Activated naive CD4-positive, alpha-beta T cell treated with anti-CD3 and anti-CD28 coated beads, Interleukin-2, amount 50 U/mL, for 16 hours (primary cell): ENCODE measurements at regions not wholly inside any gene's neighbourhood (a gene's known extent, or its start where the extent isn't known, plus 50 kb on each side); places are given as distances from the start of the nearest gene placed in this dataset.
"Not testable (repeated sequence)": the region's sequence is repeated elsewhere in the genome, so short reads cannot be mapped to it uniquely, and the experiment has no call there.

ENCODE experiments used
- DNase-seq: peaks from one replicate; pipeline ENCODE4 v3.0.0-alpha.2; 2020

DNA sequence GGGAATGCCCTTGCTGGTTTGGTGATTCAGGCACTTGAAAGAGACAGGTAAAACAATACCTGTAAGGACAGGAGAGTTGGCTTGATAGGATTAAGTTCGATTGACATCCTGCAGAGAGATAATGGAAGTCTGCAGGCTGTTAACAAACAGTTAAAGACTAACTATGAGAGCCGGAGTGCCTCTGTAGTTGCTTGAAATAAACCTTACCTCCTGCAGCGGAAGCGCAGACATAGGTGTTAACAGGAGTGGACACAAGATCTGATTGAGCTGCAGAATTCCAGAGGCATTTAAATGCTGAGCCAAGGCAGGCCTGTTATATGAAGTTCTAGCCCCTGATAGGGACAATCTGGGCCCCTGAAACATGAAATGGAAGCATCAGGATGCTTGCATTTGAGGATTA, 416.7 kb upstream of the MAOA start:
- DNase-seq = no peak

DNA sequence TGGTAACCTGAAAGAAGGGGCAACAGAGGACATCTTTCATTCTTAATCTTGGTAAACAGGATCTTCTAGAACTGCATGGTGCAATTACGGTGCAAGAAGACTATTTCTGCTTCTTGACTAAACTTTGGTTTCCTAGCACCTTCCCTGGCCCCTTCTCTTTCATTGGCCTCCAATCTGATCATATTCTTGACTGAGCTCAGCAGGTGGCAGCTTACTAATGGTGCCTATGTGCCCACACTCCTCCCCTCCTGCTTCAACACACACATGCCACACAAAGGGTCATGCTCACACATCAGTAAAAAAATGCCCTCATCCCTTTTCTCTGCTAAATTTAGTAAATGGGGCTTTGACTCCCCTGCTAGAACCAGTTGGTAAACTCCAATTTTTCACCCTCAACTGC, 400.5 kb upstream of the MAOA start:
- no peak for DNase-seq

GRCh38 chrX:43266487-43266886, 389.6 kb upstream of the MAOA start:
- DNase-seq = no peak

GRCh38 chrX:43267652-43268051, 388.4 kb upstream of the MAOA start:
- DNase-seq = no peak

DNA sequence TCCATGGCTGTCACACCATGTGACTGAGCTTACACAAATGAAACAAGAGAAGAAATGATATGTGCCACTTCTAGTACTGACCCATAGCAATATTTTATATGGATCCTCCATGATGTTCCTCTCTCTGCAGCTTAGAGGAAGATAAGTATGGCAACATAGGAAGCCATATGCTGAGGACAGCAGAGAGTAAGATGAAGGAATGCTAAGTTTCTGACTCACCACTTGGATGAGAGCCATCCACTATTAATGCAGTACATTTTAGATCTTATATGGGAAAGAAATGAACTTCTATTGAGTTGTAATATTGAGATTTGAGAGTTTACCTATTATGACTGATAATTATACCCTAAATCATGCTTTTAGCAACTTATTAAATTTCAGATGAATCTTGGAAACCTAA, 386.9 kb upstream of the MAOA start:
- no peak for DNase-seq

DNA sequence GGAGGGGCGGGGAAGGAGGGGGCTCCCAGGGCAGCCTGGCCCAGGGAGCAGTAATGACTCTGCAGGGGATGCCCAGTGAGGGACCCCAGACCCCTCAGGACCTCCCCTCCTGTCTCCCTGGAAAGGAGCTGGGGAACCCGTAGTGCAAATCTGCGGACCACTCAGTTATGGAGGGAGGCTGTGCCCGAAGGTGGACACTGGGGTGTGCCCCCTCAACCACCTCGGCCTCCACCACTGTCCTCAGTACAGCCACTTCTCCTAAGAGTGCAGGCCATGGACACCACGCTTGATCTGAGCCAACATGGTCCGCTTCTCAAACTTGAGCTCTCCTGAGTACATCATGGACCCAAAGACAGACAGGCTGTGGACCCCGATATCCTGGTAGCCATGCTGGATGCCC, 378.2 kb upstream of the MAOA start:
- DNase-seq = no peak

GRCh38 chrX:43278440-43278839, 377.7 kb upstream of the MAOA start:
- DNase-seq = no peak

DNA sequence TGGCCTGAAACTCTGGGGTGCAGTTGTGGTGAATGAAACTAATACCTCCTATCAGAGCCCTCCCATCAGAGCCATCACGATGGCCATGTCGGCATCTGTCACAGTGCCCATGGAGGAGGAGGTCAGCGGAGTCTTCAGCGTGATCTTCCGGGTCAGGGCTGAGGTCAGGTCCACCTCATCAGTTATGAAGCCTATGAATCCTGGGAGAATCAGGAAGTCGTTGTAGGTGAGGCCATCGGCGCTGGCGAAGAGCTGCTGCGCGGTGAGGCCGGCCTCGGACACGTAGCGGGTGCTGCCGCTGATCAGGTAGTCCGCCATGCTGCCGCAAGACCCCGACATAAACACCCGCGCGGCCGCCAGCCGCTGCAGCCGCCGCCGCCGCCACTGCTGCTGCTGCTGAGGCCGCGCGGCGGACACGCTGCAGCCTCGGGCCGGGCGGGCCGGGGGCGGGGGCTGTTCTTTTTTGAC, 376.7 kb upstream of the MAOA start:
- no peak for DNase-seq

DNA sequence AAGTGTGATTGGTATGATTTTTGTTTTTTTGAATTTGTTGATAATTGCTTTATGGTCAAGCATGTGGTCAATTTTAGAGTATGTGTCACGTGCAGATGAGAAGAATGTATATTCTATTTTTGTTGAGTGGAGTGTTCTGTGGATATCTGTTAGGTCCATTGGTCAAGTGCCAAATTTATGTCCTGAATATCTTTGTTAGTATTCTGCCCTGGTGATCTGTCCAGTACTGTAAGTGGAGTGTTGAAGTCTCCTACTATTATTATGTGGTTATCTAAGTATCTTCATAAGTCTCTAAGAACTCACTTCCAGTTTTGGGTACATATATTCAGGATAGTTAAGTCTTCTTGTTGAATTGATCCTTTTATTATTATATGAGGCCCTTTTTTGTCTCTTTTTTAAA, 372.9 kb upstream of the MAOA start:
- no peak for DNase-seq

DNA sequence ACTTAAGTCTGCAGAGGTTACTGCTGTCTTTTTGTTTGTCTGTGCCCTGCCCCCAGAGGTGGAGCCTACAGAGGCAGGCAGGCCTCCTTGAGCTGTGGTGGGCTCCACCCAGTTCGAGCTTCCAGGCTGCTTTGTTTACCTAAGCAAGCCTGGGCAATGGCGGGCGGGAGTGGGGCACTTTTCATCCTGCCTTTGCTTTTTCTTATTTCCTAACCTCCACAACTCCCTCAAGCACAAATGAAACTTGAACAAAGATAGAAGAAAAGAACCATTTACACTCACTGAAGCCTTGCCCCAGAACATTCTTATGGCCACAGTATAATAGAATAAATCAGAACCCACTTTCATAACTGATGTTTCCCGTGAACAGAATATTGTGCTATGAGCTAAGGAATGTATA, 344.5 kb upstream of the MAOA start:
- not testable (repeated sequence) for DNase-seq

GRCh38 chrX:43313035-43313434, 343.1 kb upstream of the MAOA start:
- no peak for DNase-seq

- DNase-seq = no peak
These were observed 341.6 kb upstream of the MAOA start for GRCh38 chrX:43314525-43314924.

DNA sequence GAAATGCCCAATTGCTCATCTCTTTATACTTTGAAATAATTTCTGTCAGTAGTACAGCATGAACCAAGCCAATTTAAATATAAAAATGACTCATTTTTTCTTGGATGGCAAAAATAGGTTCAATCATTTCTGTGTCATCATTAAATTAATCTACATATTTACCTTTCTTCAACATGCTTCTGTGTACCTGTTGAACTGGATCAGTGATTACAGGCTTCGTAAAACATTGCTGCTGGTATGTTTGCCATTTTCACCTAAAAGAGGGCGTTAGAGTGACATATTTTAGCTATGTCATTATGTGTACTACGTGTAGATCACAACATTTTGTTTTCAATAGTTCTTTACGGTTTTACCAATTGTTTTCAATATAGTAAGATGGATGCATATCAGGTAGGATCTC, 340.5 kb upstream of the MAOA start:
- no peak for DNase-seq

DNA sequence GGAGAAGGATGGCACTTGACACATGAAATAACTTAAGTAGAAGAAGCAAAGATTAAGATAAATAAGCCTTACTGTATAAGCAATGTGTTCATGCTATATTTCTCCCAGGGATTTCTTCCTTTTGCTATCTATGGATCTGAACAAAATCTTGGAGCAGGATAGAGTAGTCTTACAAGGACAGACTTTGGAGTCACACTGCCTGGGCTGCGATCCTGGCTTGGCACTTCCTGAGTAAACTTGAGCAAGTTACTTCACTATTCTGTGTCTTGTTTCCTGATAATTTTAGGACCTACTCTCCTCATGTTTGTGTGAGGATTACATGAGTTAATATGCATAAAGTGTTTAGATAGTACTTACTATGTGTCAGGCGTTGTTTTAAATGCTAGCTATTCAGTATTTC, 340.0 kb upstream of the MAOA start:
- no peak for DNase-seq

- no peak for DNase-seq
These were observed 338.7 kb upstream of the MAOA start for GRCh38 chrX:43317378-43317777.

DNA sequence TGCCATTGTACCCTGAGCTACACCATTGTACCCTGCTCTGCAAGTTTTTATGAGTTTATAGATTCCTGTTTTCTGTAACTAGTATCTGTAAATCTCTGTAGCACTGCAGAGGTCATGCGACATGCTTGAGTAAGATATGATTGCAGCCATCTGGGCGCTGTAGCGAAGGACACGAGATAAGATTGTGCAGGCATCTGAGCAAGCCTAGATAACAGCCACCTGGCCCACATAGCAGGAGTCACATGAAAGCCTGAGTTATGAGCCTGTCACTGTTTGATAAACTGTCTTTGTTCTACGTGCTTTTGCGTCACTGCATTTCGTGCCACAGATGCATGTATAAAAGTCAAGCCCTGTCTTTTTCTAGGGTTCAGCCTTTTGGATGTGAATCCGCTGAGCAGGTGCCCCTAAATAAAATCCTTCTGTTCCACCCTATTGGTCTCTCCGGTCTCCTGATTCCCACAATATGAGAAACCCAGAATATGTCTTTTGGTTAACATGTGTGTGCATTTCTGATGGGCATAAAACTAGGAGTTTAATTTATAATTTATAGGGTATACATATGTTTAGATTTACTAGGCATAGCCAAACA, 327.6 kb upstream of the MAOA start:
- no peak for DNase-seq

GRCh38 chrX:43333543-43333942, 322.6 kb upstream of the MAOA start:
- no peak for DNase-seq

DNA sequence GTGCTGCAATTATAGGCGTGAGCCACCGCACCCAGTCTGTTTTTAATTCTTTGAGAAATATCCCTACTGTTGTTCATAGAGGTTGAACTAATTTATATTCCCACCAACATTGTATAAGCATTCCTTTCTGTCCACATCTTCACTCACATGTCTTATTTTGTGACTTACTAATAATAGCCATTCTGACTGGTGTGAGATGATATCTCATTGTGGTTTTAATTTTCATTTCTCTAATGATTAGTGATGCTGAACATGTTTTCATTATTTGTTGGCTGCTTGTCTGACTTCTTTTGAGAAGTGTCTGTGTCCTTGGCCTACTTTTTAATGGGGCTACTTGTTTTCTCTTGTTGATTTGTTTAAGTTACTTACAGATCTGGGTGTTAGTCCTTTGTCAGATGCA, 310.9 kb upstream of the MAOA start:
- no peak for DNase-seq

GRCh38 chrX:43349363-43349762, 306.7 kb upstream of the MAOA start:
- peak; percentile 17 for DNase-seq

- no peak for DNase-seq
These were observed 305.2 kb upstream of the MAOA start for GRCh38 chrX:43350935-43351334.

- DNase-seq = no peak
These were observed 298.4 kb upstream of the MAOA start for GRCh38 chrX:43357741-43358140.

DNA sequence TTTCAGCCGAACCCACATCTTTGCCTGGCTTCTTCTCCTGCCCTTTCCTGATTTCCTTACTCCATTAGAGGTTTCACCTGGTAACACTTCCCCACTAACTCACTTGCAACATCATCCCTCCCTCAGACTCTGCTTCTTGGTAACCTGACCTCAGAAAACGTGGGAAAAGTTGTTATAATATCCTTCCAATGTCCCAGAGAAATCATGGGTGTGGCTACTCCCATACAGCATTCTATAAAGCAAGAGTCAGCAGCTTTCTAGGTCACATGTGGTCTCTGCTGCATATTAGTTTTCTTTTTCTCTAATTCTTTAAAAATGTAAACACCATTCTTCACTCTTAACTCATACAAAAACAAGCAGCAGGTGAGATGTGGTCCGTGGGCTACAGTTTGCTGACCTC, 283.1 kb upstream of the MAOA start:
- no peak for DNase-seq

- no peak for DNase-seq
These were observed 281.0 kb upstream of the MAOA start for GRCh38 chrX:43375136-43375535.

DNA sequence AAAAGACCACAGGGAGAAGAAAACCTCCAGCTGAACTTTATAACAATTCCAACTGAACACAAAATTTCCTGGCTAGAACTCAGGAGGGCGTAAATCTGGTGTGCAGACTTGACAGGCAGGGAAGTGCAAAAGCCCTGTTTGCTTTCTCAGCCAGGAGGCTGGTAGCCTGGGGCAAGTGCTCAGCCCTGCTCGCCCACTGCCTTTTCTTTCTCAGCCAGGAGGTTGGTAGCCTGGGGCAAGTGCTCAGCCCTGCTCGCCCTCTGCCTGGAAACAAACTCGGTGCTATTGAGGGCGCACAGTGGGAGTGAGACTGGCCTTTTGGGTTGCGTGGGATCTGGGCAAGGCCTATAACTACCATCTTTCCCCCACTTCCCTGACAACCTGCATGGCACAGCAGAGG, 275.4 kb upstream of the MAOA start:
- no peak for DNase-seq

GRCh38 chrX:43386875-43387274, 269.2 kb upstream of the MAOA start:
- DNase-seq = no peak

- DNase-seq = no peak
These were observed 250.9 kb upstream of the MAOA start for GRCh38 chrX:43405191-43405590.
